ENCODE measurements at regions not wholly inside any gene's neighbourhood (a gene's known extent, or its start where the extent isn't known, plus 50 kb on each side); places are given as distances from the start of the nearest gene placed in this dataset.
"Not testable (repeated sequence)": the region's sequence is repeated elsewhere in the genome, so short reads cannot be mapped to it uniquely, and the experiment has no call there.

DNA sequence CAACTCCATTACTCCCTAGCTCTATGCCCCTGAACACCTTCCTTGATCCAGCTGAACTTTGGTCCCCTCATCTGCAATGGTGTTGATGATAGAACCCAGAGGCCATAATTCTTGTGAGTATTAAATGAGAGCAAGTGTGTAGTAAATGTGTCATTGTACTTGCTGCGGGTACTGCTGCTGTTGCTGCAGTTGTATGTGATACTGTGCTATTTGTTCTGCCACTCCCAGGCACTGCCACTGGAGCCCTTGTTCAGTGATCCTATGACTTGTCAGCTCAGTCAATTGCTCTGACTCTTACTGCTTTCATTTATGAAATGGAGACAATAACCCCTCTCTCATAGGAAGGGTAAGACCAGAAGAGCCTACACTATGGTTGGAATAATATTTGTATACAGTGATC, 136.9 kb upstream of the PLGLB2 start:
- H3K27ac ChIP-seq (ENCODE audit: insufficient read depth, low read depth, low read length); H2AFZ ChIP-seq (ENCODE audit: low read depth, low read length); FAIRE-seq; H3K9ac ChIP-seq (replicated peaks; ENCODE audit: extremely low read depth, insufficient read depth, low read length); dilution Hi-C loops (cut with MboI; ENCODE audit: extremely low pct_ligation_motif_present, low sequenced_read_pairs); POLR2A ChIA-PET; H4K20me1 ChIP-seq (replicated peaks; ENCODE audit: control insufficient read depth, extremely low read depth, insufficient read depth, low read length); H3K36me3 ChIP-seq (ENCODE audit: control insufficient read depth in 2 of 2, extremely low read depth in 1 of 2, insufficient read depth in 2 of 2, low read length in 2 of 2); H3K27me3 ChIP-seq (ENCODE audit: control insufficient read depth in 2 of 2, insufficient read depth in 2 of 2, low read length in 2 of 2); H3K79me2 ChIP-seq (ENCODE audit: control insufficient read depth, insufficient read depth, low read length); H3K4me1 ChIP-seq (ENCODE audit: control insufficient read depth, extremely low read depth, insufficient read depth, low read length); H3K4me2 ChIP-seq (ENCODE audit: insufficient read depth, low read length); DNase-seq (ENCODE audit: low read depth, low spot score); H3K4me3 ChIP-seq (replicated peaks in 1 of 3; ENCODE audit: insufficient read depth in 1 of 3, low read depth in 1 of 3, low read length in 3 of 3); intact Hi-C loops (cut with micrococcal nuclease); H3K9me3 ChIP-seq (replicated peaks; ENCODE audit: control insufficient read depth, insufficient read depth, low read length); H3K9me1 ChIP-seq (replicated peaks; ENCODE audit: control insufficient read depth, extremely low read depth, insufficient read depth, low read length); CTCF ChIA-PET: not testable (repeated sequence)
- TSS peak; percentile 75 for BruUV-seq (replicated peaks)

GRCh38 chr2:87611416-87611815, 136.5 kb upstream of the PLGLB2 start:
- H2AFZ ChIP-seq (ENCODE audit: low read depth, low read length); H3K4me1 ChIP-seq (ENCODE audit: control insufficient read depth, extremely low read depth, insufficient read depth, low read length); intact Hi-C loops (cut with micrococcal nuclease); H3K9me1 ChIP-seq (replicated peaks; ENCODE audit: control insufficient read depth, extremely low read depth, insufficient read depth, low read length); POLR2A ChIA-PET; dilution Hi-C loops (cut with MboI; ENCODE audit: extremely low pct_ligation_motif_present, low sequenced_read_pairs); H3K4me3 ChIP-seq (replicated peaks in 1 of 3; ENCODE audit: insufficient read depth in 1 of 3, low read depth in 1 of 3, low read length in 3 of 3); H3K36me3 ChIP-seq (ENCODE audit: control insufficient read depth in 2 of 2, extremely low read depth in 1 of 2, insufficient read depth in 2 of 2, low read length in 2 of 2); FAIRE-seq; DNase-seq (ENCODE audit: low read depth, low spot score); H4K20me1 ChIP-seq (replicated peaks; ENCODE audit: control insufficient read depth, extremely low read depth, insufficient read depth, low read length); H3K27ac ChIP-seq (ENCODE audit: insufficient read depth, low read depth, low read length); H3K4me2 ChIP-seq (ENCODE audit: insufficient read depth, low read length); BruUV-seq (replicated peaks); CTCF ChIA-PET; H3K27me3 ChIP-seq (ENCODE audit: control insufficient read depth in 2 of 2, insufficient read depth in 2 of 2, low read length in 2 of 2); H3K9ac ChIP-seq (replicated peaks; ENCODE audit: extremely low read depth, insufficient read depth, low read length); H3K9me3 ChIP-seq (replicated peaks; ENCODE audit: control insufficient read depth, insufficient read depth, low read length); H3K79me2 ChIP-seq (ENCODE audit: control insufficient read depth, insufficient read depth, low read length): not testable (repeated sequence)

GRCh38 chr2:87611956-87612355, 135.9 kb upstream of the PLGLB2 start:
- BruUV-seq (replicated peaks); dilution Hi-C loops (cut with MboI; ENCODE audit: extremely low pct_ligation_motif_present, low sequenced_read_pairs); CTCF ChIA-PET; POLR2A ChIA-PET; H2AFZ ChIP-seq (ENCODE audit: low read depth, low read length); H3K27ac ChIP-seq (ENCODE audit: insufficient read depth, low read depth, low read length); intact Hi-C loops (cut with micrococcal nuclease); H3K36me3 ChIP-seq (ENCODE audit: control insufficient read depth in 2 of 2, extremely low read depth in 1 of 2, insufficient read depth in 2 of 2, low read length in 2 of 2); H3K9me1 ChIP-seq (replicated peaks; ENCODE audit: control insufficient read depth, extremely low read depth, insufficient read depth, low read length); H3K4me1 ChIP-seq (ENCODE audit: control insufficient read depth, extremely low read depth, insufficient read depth, low read length); H3K79me2 ChIP-seq (ENCODE audit: control insufficient read depth, insufficient read depth, low read length); H3K9ac ChIP-seq (replicated peaks; ENCODE audit: extremely low read depth, insufficient read depth, low read length); DNase-seq (ENCODE audit: low read depth, low spot score); H3K27me3 ChIP-seq (ENCODE audit: control insufficient read depth in 2 of 2, insufficient read depth in 2 of 2, low read length in 2 of 2); H3K4me3 ChIP-seq (replicated peaks in 1 of 3; ENCODE audit: insufficient read depth in 1 of 3, low read depth in 1 of 3, low read length in 3 of 3); H3K4me2 ChIP-seq (ENCODE audit: insufficient read depth, low read length); H3K9me3 ChIP-seq (replicated peaks; ENCODE audit: control insufficient read depth, insufficient read depth, low read length); H4K20me1 ChIP-seq (replicated peaks; ENCODE audit: control insufficient read depth, extremely low read depth, insufficient read depth, low read length): not testable (repeated sequence)
- peak; percentile 77 for FAIRE-seq

GRCh38 chr2:87614829-87615434, 133.0 kb upstream of the PLGLB2 start:
- BruUV-seq (replicated peaks); DNase-seq (ENCODE audit: low read depth, low spot score); POLR2A ChIA-PET; dilution Hi-C loops (cut with MboI; ENCODE audit: extremely low pct_ligation_motif_present, low sequenced_read_pairs); CTCF ChIA-PET; intact Hi-C loops (cut with micrococcal nuclease); H4K20me1 ChIP-seq (replicated peaks; ENCODE audit: control insufficient read depth, extremely low read depth, insufficient read depth, low read length); H3K4me3 ChIP-seq (replicated peaks in 1 of 3; ENCODE audit: insufficient read depth in 1 of 3, low read depth in 1 of 3, low read length in 3 of 3); H2AFZ ChIP-seq (ENCODE audit: low read depth, low read length); H3K9ac ChIP-seq (replicated peaks; ENCODE audit: extremely low read depth, insufficient read depth, low read length); H3K4me2 ChIP-seq (ENCODE audit: insufficient read depth, low read length); H3K9me1 ChIP-seq (replicated peaks; ENCODE audit: control insufficient read depth, extremely low read depth, insufficient read depth, low read length); H3K79me2 ChIP-seq (ENCODE audit: control insufficient read depth, insufficient read depth, low read length); H3K4me1 ChIP-seq (ENCODE audit: control insufficient read depth, extremely low read depth, insufficient read depth, low read length); H3K9me3 ChIP-seq (replicated peaks; ENCODE audit: control insufficient read depth, insufficient read depth, low read length); H3K27me3 ChIP-seq (ENCODE audit: control insufficient read depth in 2 of 2, insufficient read depth in 2 of 2, low read length in 2 of 2); H3K36me3 ChIP-seq (ENCODE audit: control insufficient read depth in 2 of 2, extremely low read depth in 1 of 2, insufficient read depth in 2 of 2, low read length in 2 of 2); FAIRE-seq; H3K27ac ChIP-seq (ENCODE audit: insufficient read depth, low read depth, low read length): not testable (repeated sequence)
